ENCODE measurements at regions not wholly inside any gene's neighbourhood (a gene's known extent, or its start where the extent isn't known, plus 50 kb on each side); places are given as distances from the start of the nearest gene placed in this dataset.
A peak's percentile ranks its signal among the peaks of the same experiment; 100 is the strongest.

DNA sequence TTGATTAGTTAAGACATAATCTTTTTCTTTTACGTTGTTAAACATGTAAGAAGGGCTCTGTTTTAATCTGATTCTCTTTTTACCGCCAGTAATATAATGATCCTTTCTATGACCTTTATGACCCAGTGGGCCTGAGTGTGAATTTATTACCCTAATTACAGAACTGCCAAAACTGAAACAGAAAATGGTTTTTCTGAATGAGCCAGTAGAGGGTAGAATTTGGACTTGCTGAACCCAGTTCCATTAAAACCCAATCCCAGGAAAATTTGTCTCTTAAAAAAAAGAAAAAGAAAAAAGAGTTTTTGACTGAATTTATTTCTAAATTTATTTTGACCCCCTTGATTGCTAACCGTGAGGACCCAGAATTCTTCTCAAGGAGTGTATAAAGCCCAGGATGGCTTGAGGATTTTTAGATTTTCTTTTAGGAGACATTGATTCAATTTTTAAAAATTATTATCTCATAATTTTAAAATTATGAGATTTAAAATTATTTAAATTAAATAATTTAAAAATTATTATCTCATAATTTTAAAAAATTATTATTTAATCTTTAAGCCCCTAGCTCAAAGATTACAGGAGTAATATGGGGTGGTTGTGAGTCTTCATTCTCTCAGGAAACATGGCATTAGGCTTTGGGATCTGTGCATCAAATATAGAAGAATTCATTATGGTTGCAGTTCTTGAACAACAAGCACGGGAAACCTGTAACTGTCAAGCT lies 94.1 kb upstream of the GLIS3 start:
- TF ChIP-seq, protein P1, sequence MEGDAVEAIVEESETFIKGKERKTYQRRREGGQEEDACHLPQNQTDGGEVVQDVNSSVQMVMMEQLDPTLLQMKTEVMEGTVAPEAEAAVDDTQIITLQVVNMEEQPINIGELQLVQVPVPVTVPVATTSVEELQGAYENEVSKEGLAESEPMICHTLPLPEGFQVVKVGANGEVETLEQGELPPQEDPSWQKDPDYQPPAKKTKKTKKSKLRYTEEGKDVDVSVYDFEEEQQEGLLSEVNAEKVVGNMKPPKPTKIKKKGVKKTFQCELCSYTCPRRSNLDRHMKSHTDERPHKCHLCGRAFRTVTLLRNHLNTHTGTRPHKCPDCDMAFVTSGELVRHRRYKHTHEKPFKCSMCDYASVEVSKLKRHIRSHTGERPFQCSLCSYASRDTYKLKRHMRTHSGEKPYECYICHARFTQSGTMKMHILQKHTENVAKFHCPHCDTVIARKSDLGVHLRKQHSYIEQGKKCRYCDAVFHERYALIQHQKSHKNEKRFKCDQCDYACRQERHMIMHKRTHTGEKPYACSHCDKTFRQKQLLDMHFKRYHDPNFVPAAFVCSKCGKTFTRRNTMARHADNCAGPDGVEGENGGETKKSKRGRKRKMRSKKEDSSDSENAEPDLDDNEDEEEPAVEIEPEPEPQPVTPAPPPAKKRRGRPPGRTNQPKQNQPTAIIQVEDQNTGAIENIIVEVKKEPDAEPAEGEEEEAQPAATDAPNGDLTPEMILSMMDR (IDR thresholded peaks at IDR 0.05; ENCODE audit: low read depth, low read length): no peak
- no peak overlapping the region for H3K4me3 ChIP-seq (ENCODE audit: low read depth, low read length)
- in situ Hi-C loops (cut with HindIII; ENCODE audit: low sequenced_read_pairs): no loop called here
- DNase-seq (ENCODE audit: low read depth, low spot score): no peak

DNA sequence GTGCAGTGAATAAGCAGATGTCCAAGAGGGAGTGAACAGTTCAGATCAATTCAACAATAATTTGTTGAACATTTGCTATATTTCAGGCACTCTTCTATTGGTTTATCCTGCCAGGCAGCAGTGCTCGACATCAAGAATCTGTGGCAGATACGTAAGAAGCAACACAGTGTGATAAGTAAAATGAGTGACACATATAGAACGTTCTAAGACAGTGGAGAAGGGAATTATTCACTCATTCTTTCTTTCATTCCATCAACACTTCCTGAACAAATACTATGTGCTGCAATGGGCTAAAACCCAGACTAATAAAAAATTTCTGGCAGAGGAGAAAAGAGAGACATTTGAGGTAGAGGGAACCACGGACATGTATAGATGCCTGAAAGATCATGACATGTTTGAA lies 89.9 kb upstream of the GLIS3 start:
- DNase-seq (ENCODE audit: low read depth, low spot score): no peak
- no peak overlapping the region for H3K4me3 ChIP-seq (ENCODE audit: low read depth, low read length)
- TF ChIP-seq, protein P1 (IDR thresholded peaks at IDR 0.05; ENCODE audit: low read depth, low read length): no peak
- in situ Hi-C loops (cut with HindIII; ENCODE audit: low sequenced_read_pairs): no loop called here

DNA sequence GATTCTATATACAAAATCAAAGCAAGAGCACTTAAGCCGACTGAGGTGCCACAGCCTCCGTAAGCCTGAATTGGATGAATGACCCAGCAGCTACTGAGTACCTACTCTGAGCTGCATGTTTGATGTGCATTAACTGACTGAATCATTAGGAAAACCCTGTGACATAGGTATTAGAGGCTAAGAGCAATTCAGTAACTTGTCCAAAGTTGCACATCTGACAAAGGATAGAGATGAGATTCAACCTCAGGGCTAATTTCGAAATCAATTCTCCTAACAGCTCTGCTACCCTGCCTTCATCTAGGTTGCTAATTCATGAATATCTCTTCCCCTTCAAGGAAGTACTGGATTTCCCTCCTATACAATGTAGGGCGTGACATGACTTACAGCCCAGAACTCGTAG lies 89.1 kb upstream of the GLIS3 start:
- TF ChIP-seq, protein P1 (IDR thresholded peaks at IDR 0.05; ENCODE audit: low read depth, low read length): no peak
- H3K4me3 ChIP-seq (ENCODE audit: low read depth, low read length): no peak overlapping the region
- in situ Hi-C loops (cut with HindIII; ENCODE audit: low sequenced_read_pairs): no loop called here
- DNase-seq (ENCODE audit: low read depth, low spot score): no peak

DNA sequence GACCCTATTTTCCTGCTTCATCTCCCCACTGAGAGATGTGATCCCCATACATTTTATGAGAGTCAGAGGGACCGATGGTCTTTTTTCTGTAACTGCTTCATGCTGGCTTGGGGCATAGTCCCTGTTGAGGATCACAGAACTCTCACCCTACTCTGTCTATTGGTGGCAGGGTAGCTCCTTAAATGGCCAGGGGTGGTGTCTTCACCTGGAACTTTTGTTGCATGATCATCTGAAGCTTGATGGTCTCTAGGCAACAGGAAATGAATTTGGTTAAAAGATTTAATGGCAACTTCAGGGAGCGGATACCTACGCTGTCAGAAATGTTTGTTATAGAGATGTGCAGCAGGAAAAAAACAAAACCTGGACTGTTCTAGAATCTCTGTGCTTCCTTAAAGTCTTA lies 87.0 kb upstream of the GLIS3 start:
- H3K4me3 ChIP-seq (ENCODE audit: low read depth, low read length): no peak overlapping the region
- in situ Hi-C loops (cut with HindIII; ENCODE audit: low sequenced_read_pairs): no loop called here
- DNase-seq (ENCODE audit: low read depth, low spot score): no peak
- TF ChIP-seq, protein P1 (IDR thresholded peaks at IDR 0.05; ENCODE audit: low read depth, low read length): no peak

DNA sequence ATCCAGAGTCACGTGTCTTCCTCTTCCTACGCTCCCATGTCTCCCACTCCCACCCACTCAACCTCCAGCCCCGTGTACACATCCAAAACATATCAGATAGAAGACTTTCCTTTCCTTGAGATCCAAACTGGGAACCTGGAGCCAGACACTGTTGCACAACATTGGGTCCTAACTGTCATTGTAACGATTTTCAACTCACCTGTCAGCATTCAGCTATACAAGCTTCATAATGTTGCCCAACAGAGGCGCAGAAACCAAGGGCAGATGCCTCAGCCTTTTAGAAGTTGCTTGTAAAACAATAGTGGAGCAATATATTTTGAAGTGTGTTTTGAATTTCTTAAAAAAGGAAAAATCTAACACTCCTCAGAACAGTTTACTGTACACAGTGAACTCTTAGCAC lies 84.9 kb upstream of the GLIS3 start:
- TF ChIP-seq, protein P1 (IDR thresholded peaks at IDR 0.05; ENCODE audit: low read depth, low read length): no peak
- DNase-seq (ENCODE audit: low read depth, low spot score): no peak
- no peak overlapping the region for H3K4me3 ChIP-seq (ENCODE audit: low read depth, low read length)
- in situ Hi-C loops (cut with HindIII; ENCODE audit: low sequenced_read_pairs): no loop called here

DNA sequence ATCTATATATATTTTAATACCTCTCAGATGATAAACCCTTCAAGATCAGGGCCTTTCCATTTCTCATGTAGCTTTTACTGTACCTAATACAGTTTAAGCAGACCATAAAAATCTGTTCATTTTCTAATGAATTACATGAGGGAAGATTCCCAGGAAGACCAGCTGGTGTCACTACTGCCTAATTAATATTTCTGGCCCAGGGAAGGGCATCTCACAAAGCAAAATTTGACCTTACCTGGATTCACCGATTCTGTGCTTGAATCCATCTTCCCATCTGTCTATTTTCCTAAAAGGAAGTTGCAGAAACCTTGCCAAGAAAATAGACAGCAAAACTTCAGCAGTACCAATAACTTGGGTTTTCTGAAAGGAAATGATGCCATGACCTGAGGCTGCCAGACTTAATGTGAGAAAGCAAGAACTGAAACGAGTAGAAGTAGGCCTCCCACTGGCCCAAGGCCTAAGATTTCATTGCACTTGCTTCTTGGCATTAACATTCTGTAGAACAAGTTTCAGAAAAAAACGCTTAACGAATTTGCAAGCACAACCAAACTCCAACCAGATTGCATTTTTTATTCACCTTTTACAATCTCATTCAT lies 83.0 kb upstream of the GLIS3 start:
- in situ Hi-C loops (cut with HindIII; ENCODE audit: low sequenced_read_pairs): no loop called here
- DNase-seq (ENCODE audit: low read depth, low spot score): peak; percentile 42
- TF ChIP-seq, protein P1 (IDR thresholded peaks at IDR 0.05; ENCODE audit: low read depth, low read length): peak; percentile 45
- H3K4me3 ChIP-seq (ENCODE audit: low read depth, low read length): no peak overlapping the region

All from astrocyte of the spinal cord (primary cell).